Smooth muscle cell of the brain vasculature (primary cell): ENCODE measurements at regions not wholly inside any gene's neighbourhood (a gene's known extent, or its start where the extent isn't known, plus 50 kb on each side); places are given as distances from the start of the nearest gene placed in this dataset.

ENCODE experiments used
- DNase-seq: peaks from one replicate; pipeline ENCODE4 v3.0.0-alpha.2; 2012; ENCODE audit warnings: low read depth, low spot score

DNA sequence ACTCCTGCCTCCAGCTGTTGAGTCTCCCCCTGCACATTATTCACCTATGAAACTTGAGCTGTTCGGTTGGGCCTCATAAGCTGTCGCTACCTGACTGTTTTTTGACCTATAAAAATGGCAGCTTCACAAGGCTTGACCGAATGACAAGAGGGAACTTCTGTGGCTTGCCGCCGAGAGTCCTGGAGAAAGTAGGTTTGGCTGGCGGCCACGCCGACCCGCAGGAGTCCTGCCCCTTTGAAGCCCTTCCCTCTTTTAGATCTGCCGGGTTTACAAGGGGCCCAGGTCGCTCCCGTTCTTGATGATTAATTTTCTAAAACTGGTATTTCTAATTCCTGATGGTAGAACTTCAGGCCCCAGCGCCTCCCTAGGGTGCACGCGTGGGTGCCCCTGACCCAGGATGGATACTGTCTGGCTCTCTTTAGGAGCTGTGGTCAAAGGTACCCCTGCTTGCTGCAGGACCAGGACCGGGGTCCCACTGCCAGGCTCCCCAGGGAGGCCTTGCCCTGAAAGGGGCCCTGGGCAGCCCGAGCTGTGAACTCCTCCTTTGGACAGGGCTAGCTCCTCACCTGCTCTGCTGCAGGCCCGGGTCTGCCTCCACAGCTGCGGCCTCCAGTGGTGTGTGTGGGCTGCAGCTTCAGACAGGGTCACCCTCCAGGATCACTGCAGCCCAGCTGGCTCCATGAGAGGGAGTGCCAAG, 171.8 kb downstream of the CTTN start:
- DNase-seq: no peak

GRCh38 chr11:70570693-70571395, 172.5 kb downstream of the CTTN start:
- DNase-seq: no peak

- DNase-seq: no peak
These were observed 174.6 kb downstream of the CTTN start for GRCh38 chr11:70572974-70573260.

- no peak for DNase-seq
These were observed 175.4 kb downstream of the CTTN start for GRCh38 chr11:70573701-70574151.

DNA sequence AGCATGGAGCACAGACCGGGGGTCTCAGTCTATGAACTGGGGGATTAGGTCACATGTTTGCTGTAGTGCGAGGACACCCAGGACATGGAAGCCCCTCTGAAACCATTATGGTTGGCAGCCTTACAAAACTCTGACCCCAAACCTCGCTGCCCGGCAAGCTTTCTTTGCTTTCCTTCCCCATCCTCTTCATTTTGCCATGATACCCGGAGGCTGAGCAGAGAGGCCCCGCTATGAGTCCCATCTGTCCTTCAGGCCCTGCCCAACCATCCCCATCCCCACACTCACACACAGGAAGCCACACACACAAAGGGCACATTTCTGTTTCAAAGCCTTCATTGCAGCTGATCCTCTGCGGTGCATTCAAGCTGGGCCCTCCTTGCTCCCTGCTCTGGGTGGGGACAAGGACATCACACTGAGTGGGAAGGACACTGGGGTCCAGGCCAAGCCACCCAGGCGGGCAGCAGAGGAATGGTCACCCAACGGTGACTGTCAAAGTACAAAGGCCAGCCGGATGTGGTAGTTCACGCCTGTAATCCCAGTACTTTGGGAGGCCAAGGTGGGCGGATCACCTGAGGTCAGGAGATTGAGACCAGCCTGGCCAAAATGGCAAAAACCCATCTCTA, 176.5 kb downstream of the CTTN start:
- DNase-seq: no peak

GRCh38 chr11:70575396-70576060, 177.2 kb downstream of the CTTN start:
- no peak for DNase-seq

DNA sequence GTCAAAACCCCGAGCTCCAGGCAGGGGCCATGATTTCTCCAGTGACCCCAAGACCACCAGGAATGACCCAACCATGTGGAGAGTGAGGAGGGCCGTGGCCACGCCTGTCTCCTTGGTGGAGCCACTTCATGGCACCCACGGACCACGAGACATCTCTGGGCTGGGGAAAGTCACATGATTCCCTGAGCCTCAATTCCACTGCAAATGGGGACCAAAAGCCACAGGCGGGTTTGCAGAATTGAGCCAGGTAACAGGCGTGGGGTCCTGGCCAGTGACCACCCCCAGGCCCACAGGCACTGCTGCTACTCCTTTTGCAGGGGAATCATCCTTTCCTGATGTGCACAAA, 178.9 kb downstream of the CTTN start:
- no peak for DNase-seq

DNA sequence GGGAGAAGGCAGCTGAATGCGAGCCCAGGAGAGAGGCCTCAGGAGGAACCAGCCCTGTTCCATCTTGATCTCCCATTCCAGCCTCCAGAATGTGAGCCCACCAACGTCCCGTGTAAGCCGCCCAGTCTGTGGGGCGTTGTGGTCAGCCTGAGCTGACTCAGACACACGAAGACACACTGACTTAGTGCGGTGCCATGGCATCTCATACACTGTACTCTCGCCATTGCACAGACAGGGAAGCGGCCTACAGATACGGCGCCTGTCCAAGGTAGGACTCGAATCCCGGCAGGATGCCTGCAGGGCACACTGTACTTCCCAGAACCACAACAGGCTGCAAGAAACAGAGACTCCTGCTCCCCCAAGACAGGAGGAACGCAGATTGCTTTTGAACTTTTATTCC, 179.6 kb downstream of the CTTN start:
- DNase-seq: no peak

DNA sequence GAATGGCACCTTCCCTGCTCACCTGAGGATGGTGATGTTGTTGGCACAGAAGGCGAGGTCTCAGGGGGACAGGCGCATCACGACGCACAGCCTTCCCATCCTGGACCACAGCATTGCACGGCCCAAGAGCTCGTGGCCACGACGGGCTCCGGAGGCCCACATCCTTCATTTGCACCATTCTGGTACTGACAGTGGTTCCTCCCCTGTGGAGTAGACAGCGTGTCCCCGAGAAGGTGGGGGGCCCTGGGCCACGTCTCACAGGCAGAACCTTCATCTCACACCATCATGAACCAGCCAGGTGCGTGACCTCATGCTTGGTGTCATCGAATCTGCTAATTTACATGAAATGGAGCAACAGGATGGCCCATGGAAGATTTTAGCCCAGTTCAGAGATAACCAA, 180.0 kb downstream of the CTTN start:
- DNase-seq: no peak

- no peak for DNase-seq
These were observed 180.5 kb downstream of the CTTN start for GRCh38 chr11:70578831-70579230.

GRCh38 chr11:70579316-70579955, 181.1 kb downstream of the CTTN start:
- DNase-seq: no peak

DNA sequence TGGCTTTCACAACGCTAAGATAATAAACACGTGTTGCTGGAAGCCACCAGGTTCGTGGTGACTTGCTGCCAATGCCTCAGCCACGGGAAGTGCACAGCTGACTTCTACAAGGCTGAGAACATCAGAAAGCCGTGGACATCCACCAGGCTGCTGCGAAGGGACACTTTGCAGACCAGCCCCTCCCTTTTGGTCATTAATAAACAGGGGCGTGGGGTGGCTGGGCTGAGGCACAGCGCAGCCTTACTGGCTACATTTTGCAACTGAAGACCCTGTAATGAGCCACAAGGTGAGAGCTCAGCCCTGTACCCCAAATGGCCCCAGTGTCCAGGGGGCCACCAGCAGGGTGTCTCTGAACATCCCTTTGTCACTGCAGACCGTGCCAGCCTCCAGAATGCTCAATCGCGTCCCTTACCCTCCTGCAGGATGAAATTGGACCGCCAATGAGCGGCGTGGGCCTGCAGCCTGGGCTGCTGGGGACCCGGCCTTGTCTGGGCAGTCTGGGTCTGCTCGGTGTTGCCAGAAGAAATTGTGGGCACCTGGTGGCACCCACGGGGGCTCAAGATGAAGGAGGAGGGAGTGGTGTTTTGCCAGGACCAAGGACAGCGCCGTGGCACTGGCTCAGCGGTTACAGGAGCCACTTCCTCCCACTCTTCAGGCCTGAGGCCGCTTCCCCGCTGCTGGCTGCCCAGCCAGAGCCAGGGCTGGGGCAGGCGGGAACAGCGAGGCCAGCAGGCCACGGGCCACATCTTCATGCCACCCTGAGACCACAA, 181.9 kb downstream of the CTTN start:
- no peak for DNase-seq

GRCh38 chr11:70581991-70582885, 183.9 kb downstream of the CTTN start:
- no peak for DNase-seq

DNA sequence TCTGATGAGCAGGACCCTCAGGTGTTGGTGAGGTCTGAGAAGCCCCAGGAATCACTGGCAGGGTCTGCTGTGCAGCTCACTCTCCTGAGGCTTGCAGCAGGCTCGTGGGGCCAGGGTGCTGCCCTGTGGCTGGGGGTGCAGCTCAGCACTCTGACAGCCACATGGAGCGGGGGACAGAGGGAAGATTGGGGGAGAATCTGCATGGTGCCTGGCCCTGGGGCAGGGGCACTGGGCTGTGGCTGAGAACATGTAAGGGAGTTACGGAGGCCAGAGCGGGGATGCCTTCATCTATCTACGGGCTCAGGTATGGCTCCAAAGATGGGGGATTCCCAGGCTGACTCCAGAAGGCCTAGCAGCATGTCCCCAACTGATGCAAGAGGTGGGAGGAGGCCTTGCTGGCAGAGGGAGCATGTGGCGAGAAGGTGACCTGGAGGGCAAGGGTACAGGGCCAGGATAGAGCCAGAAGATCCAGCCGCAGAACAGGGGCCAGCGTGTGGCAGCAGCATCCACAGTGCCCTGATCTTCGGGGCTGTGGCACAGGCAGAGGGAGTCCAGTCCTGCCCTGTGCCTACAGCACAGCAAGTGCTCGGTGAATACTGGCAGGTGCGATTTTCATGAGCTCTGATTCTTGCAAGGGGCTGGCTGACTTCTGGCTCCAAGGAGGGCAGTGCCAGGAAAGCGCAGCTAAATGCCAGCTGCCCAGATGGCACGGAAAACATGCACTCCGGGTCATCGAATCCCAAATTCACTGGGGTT, 184.7 kb downstream of the CTTN start:
- no peak for DNase-seq

GRCh38 chr11:70583781-70584218, 185.5 kb downstream of the CTTN start:
- DNase-seq: no peak

DNA sequence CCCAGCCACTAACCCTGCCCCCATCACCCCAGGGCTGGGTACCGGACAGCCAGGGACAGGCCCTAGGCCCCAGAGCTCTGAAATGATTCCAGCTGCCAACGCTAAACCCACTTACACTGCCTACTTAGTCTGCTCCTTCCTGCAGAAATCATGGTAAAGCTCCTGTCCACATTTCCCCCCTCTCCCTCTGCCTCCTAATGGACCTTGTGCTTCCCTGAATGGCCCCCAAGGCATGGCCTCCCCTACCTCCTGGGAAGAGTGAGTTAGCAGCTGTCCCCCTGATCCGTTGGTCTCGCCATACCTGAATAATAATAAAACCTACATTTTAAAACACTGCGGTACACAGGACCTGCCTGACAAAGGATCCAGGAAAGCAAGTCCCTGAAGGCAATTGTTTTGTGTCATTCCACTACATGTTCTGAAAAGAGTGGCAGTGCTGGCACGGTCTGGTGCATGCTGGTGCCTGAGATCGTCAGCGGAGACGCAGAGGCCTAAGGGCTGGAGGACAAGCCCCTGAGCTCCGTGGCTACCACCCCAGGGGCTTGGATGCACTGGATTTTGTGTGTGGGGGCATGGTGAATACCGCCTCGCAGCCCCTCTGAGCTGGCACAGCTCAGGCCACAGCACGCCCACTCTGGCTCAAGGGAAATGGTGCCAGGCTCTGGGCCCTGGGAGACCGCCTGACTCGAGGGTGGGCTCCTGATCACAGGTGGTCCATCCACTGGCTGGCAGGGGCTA, 186.3 kb downstream of the CTTN start:
- no peak for DNase-seq

GRCh38 chr11:70585236-70585545, 186.9 kb downstream of the CTTN start:
- no peak for DNase-seq

DNA sequence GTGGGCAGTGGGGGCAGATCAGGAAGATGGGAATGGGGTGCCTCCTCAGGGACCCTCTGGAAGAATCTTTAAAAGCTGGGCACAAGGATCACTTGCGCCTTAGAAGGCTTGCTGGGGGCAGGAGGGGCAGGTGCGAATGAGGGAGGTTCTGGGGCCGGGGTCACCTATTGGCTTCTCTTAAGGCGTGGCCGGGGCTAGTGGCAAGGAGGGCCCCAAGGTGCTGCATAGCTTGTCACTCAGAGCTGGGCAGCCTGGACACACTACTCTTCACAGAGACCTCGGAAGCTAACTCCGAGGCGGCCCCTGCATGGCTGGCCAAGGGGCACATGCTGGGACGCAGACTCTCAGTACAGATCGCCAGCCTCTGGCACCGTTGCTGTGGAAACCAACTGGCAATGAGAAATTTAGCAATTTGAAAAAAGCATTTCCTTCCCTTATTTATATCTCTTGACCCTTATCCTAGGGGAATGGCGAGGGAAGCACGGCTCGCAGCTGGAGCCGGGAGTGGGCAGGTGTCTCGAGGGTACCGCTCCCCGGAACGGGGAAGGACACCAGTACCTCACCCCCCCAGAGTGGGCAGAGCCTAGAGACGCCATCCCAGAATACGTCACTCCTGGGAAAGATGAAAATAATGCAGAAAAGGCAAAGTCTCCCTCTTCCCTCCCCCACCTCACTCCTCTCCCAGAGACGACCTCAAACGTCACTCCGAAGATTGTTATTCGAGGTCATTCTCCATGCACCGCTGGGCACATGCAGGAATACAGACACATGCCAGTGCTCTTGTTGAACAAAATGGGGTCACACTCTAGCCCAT, 188.1 kb downstream of the CTTN start:
- no peak for DNase-seq
